GM12891 (cell line): ENCODE measurements at regions not wholly inside any gene's neighbourhood (a gene's known extent, or its start where the extent isn't known, plus 50 kb on each side); places are given as distances from the start of the nearest gene placed in this dataset.

Source experiments
- DNase-seq: peaks from one replicate; pipeline ENCODE4 v3.0.0; 2011; ENCODE audit warnings: low spot score; ENCODE audit not compliant: insufficient read length
- FAIRE-seq: peaks from 2 replicates; lab custom pipeline; 2011; peaks lifted over from hg19 to GRCh38; lab: Jason Lieb, UNC
- PAX5 ChIP-seq: IDR thresholded peaks from 2 replicates; pipeline ENCODE4 v1.6.1; 2011; ENCODE audit warnings: low read length, moderate library complexity, mild to moderate bottlenecking; ENCODE audit not compliant: insufficient read depth, severe bottlenecking
- POLR2A ChIP-seq: IDR thresholded peaks from 2 replicates; pipeline ENCODE4 v1.6.1; 2011; ENCODE audit warnings: low read depth, low read length, control low read depth
- POLR2AphosphoS5 ChIP-seq: IDR thresholded peaks from 2 replicates; pipeline ENCODE4 v1.6.1; 2011; ENCODE audit warnings: low read depth, low read length, control low read depth
- POU2F2 ChIP-seq: IDR thresholded peaks from 2 replicates; pipeline ENCODE4 v1.6.1; 2011; ENCODE audit warnings: low read depth, mild to moderate bottlenecking, control low read depth, low read length, moderate library complexity
- SPI1 ChIP-seq: IDR thresholded peaks from 2 replicates; pipeline ENCODE4 v1.6.1; 2011; ENCODE audit warnings: low read depth, low read length, control low read depth
- TAF1 ChIP-seq: IDR thresholded peaks from 2 replicates; pipeline ENCODE4 v1.6.1; 2011; ENCODE audit warnings: low read depth, low read length, control low read depth

- FAIRE-seq (no peak), DNase-seq (no peak)
- TF ChIP-seq POLR2AphosphoS5 (no peak), SPI1 (no peak), POLR2A (no peak), PAX5 (no peak), POU2F2 (no peak), TAF1 (no peak)
Measured at GRCh38 chr17:33596899-33597298, 303.8 kb upstream of the ASIC2 start.

- DNase-seq (no peak), FAIRE-seq (no peak)
- TF ChIP-seq PAX5 (no peak), SPI1 (no peak), POU2F2 (no peak), POLR2AphosphoS5 (no peak), POLR2A (no peak), TAF1 (no peak)
Measured at GRCh38 chr17:33598797-33599196, 305.7 kb upstream of the ASIC2 start.

GRCh38 chr17:33602981-33603380, 309.9 kb upstream of the ASIC2 start:
- DNase-seq (no peak), FAIRE-seq (no peak)
- TF ChIP-seq POLR2AphosphoS5 (no peak), TAF1 (no peak), POLR2A (no peak), PAX5 (no peak), SPI1 (no peak), POU2F2 (no peak)

- TF ChIP-seq PAX5 (no peak), TAF1 (no peak), SPI1 (no peak), POU2F2 (no peak), POLR2AphosphoS5 (no peak), POLR2A (no peak)
- FAIRE-seq (no peak), DNase-seq (no peak)
Measured at GRCh38 chr17:33603789-33604188, 310.7 kb upstream of the ASIC2 start.

GRCh38 chr17:33611532-33611931, 318.4 kb upstream of the ASIC2 start:
- TF ChIP-seq POLR2A (no peak), POU2F2 (no peak), SPI1 (no peak), TAF1 (no peak), PAX5 (no peak), POLR2AphosphoS5 (no peak)

GRCh38 chr17:33615861-33616260, 322.8 kb upstream of the ASIC2 start:
- no peak for TF ChIP-seq SPI1
- no peak for TF ChIP-seq POLR2AphosphoS5
- no peak for TF ChIP-seq TAF1
- TF ChIP-seq POU2F2: no peak
- TF ChIP-seq POLR2A: no peak
- no peak for TF ChIP-seq PAX5
- FAIRE-seq: no peak
- no peak for DNase-seq

More at GRCh38 chr17:33611532-33611931, 318.4 kb upstream of the ASIC2 start:
- FAIRE-seq (no peak), DNase-seq (no peak)

GRCh38 chr17:33623841-33624240, 330.7 kb upstream of the ASIC2 start:
- TF ChIP-seq TAF1: no peak
- no peak for TF ChIP-seq POLR2AphosphoS5
- TF ChIP-seq SPI1: no peak
- TF ChIP-seq POU2F2: no peak
- TF ChIP-seq POLR2A: no peak
- no peak for TF ChIP-seq PAX5
- FAIRE-seq: no peak

GRCh38 chr17:33628500-33629346, 335.6 kb upstream of the ASIC2 start:
- TF ChIP-seq SPI1: no peak
- no peak for DNase-seq
- no peak for FAIRE-seq

More at GRCh38 chr17:33623841-33624240, 330.7 kb upstream of the ASIC2 start:
- DNase-seq: no peak

GRCh38 chr17:33633446-33633845, 340.4 kb upstream of the ASIC2 start:
- DNase-seq (no peak), FAIRE-seq (no peak)
- no peak for TF ChIP-seq POLR2A
- no peak for TF ChIP-seq SPI1
- no peak for TF ChIP-seq POU2F2
- TF ChIP-seq POLR2AphosphoS5: no peak
- no peak for TF ChIP-seq TAF1
- TF ChIP-seq PAX5: no peak

GRCh38 chr17:33637534-33637933, 344.4 kb upstream of the ASIC2 start:
- no peak for TF ChIP-seq SPI1
- no peak for TF ChIP-seq POU2F2
- TF ChIP-seq TAF1: no peak
- TF ChIP-seq PAX5: no peak
- TF ChIP-seq POLR2A: no peak
- no peak for TF ChIP-seq POLR2AphosphoS5
- no peak for FAIRE-seq
- no peak for DNase-seq
